GM21786 (cell line): ENCODE measurements at regions not wholly inside any gene's neighbourhood (a gene's known extent, or its start where the extent isn't known, plus 50 kb on each side); places are given as distances from the start of the nearest gene placed in this dataset.

Experiments used
- ATAC-seq: cut with Tn5 transposase; IDR thresholded peaks from one replicate; pipeline ENCODE4 v1.9.1; 2021; ENCODE audit not compliant: unreplicated experiment

DNA sequence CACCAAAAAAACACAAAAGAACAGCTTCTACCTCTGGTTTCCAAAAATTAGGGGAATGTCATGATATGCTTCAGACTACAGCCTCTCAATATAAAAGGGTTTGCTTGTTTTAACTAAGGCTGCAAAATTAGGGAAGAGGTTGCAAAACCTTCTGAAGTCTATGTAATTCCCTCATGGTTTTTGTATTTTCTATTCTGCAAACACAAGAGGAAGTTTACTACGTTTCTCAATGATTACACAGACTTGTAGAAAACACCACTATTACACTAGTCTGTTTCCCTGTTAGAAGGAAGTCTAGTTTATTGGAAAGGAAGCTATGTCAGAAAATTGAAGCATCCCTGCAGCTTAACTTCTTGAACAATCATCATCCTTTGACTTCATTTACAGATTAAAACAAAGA, 229.7 kb upstream of the FMN2 start:
- ATAC-seq, result no peak

- no peak for ATAC-seq
Observed at GRCh38 chr1:239868058-239868832, 223.4 kb upstream of the FMN2 start.

DNA sequence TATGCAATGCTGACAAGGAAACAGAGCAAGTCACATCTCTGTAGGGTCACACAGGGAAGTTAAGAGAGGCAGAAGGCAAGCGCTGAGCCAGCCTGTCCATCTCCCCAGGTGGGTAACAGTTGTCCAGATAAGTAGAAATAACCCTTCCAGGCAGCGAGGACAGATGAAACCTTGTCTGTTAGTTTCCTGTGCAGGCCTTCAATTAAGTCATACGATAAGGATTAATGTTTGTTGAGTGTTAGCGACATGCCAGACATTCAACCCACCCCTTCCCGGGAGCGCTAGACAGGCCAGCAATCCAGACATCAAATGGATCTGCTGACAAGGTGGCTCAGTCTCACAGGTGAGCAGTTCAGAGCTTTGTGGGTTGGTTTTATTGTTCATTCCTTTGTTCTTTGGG, 221.5 kb upstream of the FMN2 start:
- ATAC-seq, result no peak

- ATAC-seq, result no peak
Observed at GRCh38 chr1:239872626-239873025, 219.1 kb upstream of the FMN2 start.

DNA sequence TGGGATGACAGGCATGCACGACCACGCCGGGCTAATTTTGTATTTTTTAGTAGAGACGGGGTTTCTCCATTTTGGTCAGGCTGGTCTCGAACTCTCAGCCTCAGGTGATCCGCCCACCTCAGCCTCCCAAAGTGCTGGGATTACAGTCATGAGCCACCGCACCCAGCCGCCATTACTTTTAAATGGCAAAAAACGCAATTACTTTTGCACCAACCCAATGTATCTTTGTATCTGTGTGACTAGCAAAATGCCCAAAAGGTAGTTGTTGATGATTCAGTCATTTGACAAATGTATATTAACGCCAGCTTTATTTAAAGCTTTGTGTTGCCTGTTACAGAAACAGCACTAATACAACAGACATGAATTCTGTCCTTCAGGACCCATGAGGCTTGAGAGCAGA, 216.9 kb upstream of the FMN2 start:
- ATAC-seq, result no peak

GRCh38 chr1:239879321-239880170, 212.1 kb upstream of the FMN2 start:
- no peak for ATAC-seq

- ATAC-seq, result no peak
Observed at GRCh38 chr1:239882967-239883366, 208.7 kb upstream of the FMN2 start.

DNA sequence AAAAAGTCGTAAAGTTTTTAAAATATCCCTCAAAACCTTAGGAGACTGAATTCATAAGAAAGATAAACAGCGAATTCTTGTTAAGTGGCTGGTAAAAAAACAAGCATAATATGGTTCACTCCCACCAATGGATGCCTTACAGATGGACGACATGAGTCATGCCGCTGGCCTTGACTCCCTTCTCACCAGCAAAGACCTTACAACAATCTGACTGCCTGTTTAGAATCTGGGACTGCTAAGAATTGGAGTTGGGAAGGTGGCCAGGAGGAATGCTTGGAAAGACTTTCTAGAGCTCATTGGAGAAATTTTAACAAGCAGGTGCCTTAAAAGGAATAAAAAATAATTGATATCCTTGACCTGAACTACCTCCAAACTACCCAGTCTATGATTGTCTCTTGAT, 206.9 kb upstream of the FMN2 start:
- ATAC-seq, result no peak

GRCh38 chr1:239886266-239886665, 205.4 kb upstream of the FMN2 start:
- ATAC-seq, result no peak

GRCh38 chr1:239888639-239889038, 203.0 kb upstream of the FMN2 start:
- ATAC-seq, result no peak

GRCh38 chr1:239891621-239892358, 199.9 kb upstream of the FMN2 start:
- ATAC-seq, result no peak

DNA sequence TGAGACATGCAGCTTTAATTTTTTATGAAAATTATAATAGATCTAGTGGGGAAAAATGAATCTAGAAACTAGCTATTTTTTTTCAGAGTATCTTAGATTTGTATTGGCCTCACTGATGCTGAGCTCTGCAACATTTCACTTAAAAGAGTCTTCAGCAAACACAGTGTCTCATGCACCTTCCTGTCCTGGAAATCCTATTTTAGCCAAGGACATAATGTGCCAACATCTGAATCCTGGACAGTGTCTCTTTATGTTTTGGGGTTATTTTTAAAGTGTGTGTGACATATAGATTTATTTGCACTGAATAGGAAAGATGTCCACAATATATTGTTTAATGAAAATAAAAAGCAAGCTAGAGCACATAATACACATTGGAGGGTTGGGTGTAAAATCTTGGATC, 199.1 kb upstream of the FMN2 start:
- no peak for ATAC-seq

GRCh38 chr1:239893127-239893731, 198.5 kb upstream of the FMN2 start:
- ATAC-seq, result no peak

DNA sequence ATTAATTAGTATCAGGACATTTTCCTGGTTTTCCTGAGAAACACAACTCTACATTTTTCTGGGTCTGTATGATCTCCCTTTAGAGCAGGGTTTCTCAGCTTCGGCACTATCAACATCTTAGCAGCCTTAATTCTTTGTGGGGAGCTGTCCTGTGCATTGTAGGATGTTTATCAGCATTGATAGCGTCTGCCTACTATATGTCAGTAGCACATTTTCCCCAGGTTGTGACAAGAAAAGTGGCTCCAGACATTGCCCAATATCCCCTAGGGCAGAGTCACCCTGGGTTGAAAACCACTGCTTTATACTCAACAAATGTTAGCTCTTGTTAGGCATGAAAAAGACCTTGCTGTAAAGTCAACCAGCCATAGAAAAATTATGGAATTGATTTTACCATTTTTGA, 195.1 kb upstream of the FMN2 start:
- no peak for ATAC-seq

GRCh38 chr1:239896980-239897379, 194.7 kb upstream of the FMN2 start:
- ATAC-seq, result no peak

GRCh38 chr1:239897458-239897857, 194.2 kb upstream of the FMN2 start:
- ATAC-seq, result no peak

DNA sequence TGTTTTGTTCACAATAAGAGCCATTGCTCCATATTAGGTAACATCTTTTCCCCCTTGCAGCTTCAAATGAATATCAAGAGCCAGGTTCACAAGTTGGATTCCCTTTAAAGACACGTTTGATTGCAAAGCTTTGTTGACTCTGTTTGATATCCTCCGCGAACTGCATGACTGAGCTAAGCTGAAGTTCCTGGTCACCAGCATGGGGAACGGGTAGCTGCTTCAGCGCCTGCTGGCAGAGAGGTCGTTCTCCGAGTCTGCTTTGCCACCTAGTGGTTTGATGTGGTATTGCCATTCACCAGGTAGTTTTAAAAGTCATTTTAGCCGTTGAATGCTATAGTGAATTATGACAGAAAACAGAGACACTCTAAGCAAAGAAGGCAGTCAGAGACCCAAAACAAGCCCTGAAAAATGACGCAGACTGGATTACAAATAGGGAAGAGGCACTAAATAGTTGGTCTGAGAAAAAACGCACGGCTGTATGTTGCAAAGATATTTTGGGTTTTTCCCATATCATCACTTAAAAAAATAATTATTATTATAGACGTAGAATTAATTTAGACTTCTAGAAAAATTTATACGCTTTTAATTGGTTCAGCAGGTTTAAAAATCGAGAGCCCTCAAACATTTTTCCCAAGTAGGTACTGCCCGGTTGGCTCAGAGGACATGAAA, 193.5 kb upstream of the FMN2 start:
- ATAC-seq, result peak; percentile 96

DNA sequence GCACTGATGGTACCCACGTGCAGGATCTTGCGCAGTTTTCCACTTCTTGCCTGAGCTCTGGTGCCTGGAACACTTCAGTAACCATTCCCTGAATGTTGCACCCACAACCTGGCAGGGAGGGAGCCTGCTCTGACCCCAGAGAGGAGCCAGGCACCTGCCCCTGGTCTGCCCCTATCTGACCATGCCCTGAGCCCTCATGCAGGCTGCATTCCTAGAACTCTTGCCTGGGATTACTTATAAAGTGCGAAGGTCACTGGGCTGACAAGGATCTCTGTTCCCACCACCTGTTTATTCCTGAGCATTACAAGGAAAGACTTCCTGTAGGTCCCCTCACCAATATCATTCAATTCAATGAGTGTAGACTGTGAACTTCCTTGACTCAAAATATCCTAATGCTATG, 191.9 kb upstream of the FMN2 start:
- ATAC-seq, result no peak

DNA sequence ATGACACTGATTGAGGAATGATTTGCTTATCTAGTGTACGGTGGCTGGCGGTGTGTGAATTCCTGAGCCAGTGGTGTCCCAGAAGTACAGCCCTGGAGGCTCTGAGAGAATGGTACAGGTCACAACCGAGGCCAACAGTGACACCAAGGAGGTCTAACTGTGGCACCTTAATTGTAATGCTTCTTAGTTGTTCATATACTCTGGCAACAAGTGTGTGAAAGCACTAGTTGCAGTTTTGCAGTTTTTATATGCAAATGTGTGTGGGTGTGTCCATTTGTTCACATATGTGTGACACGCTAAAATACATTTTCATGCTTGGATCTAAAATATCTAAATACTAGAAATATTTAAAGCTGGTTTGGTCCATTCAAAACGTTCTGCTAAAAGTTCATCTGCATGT, 185.3 kb upstream of the FMN2 start:
- no peak for ATAC-seq

DNA sequence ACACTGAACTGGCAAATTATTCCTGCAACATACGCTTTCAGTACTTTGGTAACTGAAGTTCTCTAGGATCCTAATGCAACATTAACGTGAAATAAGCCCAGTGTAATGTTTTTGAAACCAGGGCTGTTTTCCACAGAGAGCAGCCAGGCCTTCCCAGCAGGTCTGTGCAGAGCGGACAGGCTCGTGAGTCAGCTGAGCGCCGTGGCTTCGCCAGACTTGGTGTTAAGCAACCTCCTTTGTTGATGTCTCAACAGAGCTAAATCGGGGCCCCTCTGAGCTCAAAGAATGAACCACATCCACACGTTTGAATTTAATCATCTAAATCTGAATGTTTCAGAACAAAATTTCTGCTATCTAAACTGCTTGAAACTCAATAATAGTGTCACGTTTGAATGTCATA, 181.8 kb upstream of the FMN2 start:
- ATAC-seq, result no peak

DNA sequence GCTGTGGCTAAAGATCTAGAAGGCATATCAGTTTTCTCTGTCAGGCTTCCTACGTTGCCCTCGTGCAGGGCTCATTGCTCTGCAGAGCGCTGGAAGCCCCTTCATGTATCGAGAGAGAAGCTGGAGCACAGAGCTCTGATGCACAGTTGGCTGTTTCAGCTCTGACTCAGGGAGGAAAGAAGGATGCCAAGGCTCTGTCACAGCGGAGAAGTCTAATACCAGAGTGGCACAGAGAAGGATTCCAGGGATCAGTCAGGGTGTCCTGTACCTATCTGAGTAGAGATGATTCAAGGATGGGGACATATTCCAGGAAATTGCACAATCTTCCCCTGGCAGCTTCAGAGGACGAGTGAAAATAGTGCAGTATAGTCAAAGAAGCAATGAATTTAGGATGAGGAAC, 179.2 kb upstream of the FMN2 start:
- ATAC-seq, result no peak
